BJ (cell line): ENCODE measurements at regions not wholly inside any gene's neighbourhood (a gene's known extent, or its start where the extent isn't known, plus 50 kb on each side); places are given as distances from the start of the nearest gene placed in this dataset.

Experiments
- CTCF ChIA-PET: fragments of 350-600 bp; formaldehyde crosslinking; extraction: SDS; loops from one replicate; lab custom pipeline; 2021; ENCODE audit warnings: antibody characterized with exemption, inconsistent platforms; lab: Yijun Ruan, JAX
- POLR2A ChIA-PET: fragments of 300-600 bp; sonication (Branson Sonifier 250); formaldehyde crosslinking; extraction: SDS; loops from one replicate; lab custom pipeline; 2021; ENCODE audit warnings: antibody characterized with exemption; lab: Charles Lee
- DNase-seq: peaks from one replicate; pipeline ENCODE4 v3.0.0-alpha.2; 2011; ENCODE audit warnings: low read depth
- H3K27me3 ChIP-seq: 2 replicates; pipeline ENCODE4 v1.6.0; 2011; ENCODE audit warnings: low read length; ENCODE audit not compliant: control insufficient read depth, insufficient read depth
- H3K36me3 ChIP-seq: 2 replicates; pipeline ENCODE4 v1.5.1; 2011; ENCODE audit warnings: low read length; ENCODE audit not compliant: control insufficient read depth, insufficient read depth
- H3K4me3 ChIP-seq: 2 replicates; pipeline ENCODE4 v1.5.1; 2011; ENCODE audit warnings: low read depth, mild to moderate bottlenecking, control low read depth, low read length
- TF ChIP-seq, protein P1 (sequence below): IDR thresholded peaks from 2 replicates; pipeline ENCODE4 v1.5.1; 2011; ENCODE audit warnings: low read depth, mild to moderate bottlenecking, control low read depth, inconsistent platforms, low read length, moderate library complexity; ENCODE audit not compliant: insufficient read depth

- CTCF ChIA-PET, result no interaction called here
- H3K27me3 ChIP-seq, result 0 out of 2 replicates have a peak, but pooled peaks cover 5% of the 10 kb centered on the region
- DNase-seq, result no peak
- H3K36me3 ChIP-seq, result no peaks in the 10 kb centered on the region
- no peak overlapping the region for H3K4me3 ChIP-seq
- TF ChIP-seq, protein P1, sequence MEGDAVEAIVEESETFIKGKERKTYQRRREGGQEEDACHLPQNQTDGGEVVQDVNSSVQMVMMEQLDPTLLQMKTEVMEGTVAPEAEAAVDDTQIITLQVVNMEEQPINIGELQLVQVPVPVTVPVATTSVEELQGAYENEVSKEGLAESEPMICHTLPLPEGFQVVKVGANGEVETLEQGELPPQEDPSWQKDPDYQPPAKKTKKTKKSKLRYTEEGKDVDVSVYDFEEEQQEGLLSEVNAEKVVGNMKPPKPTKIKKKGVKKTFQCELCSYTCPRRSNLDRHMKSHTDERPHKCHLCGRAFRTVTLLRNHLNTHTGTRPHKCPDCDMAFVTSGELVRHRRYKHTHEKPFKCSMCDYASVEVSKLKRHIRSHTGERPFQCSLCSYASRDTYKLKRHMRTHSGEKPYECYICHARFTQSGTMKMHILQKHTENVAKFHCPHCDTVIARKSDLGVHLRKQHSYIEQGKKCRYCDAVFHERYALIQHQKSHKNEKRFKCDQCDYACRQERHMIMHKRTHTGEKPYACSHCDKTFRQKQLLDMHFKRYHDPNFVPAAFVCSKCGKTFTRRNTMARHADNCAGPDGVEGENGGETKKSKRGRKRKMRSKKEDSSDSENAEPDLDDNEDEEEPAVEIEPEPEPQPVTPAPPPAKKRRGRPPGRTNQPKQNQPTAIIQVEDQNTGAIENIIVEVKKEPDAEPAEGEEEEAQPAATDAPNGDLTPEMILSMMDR, result no peak
- POLR2A ChIA-PET, result no interaction called here
These were observed 173.3 kb downstream of the LSM5 start for GRCh38 chr7:32316839-32317238.

DNA sequence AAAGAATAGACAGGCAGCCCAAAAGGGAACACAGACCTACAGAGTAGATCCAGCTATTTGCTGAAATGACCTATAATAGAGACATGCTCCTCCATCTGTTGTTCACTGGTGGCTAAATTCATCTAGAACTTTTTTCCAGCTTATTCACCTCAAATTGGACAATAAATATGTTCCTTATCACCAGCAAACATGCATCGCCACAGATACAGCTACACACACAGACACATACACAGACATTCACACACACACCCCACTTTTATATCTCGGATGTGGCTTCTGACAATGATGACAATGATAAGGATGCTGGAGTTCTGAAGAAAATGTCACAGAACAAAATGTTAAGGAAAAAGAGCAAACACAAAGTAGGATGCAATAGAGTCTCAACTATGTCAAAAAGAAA is 175.4 kb downstream of the LSM5 start:
- no peaks in the 10 kb centered on the region for H3K36me3 ChIP-seq
- H3K27me3 ChIP-seq, result 0 out of 2 replicates have a peak, but pooled peaks cover 5% of the 10 kb centered on the region
- ChIA-PET POLR2A (no interaction called here), CTCF (no interaction called here)
- TF ChIP-seq, protein P1, result no peak
- DNase-seq, result no peak
- H3K4me3 ChIP-seq, result no peak overlapping the region

- TF ChIP-seq, protein P1, result no peak
- no peak overlapping the region for H3K4me3 ChIP-seq
- peaks cover 24% of the 10 kb centered on the region for H3K27me3 ChIP-seq
- H3K36me3 ChIP-seq, result no peaks in the 10 kb centered on the region
- CTCF ChIA-PET, result no interaction called here
- POLR2A ChIA-PET, result no interaction called here
- no peak for DNase-seq
These were observed 188.8 kb downstream of the LSM5 start for GRCh38 chr7:32301427-32301826.

DNA sequence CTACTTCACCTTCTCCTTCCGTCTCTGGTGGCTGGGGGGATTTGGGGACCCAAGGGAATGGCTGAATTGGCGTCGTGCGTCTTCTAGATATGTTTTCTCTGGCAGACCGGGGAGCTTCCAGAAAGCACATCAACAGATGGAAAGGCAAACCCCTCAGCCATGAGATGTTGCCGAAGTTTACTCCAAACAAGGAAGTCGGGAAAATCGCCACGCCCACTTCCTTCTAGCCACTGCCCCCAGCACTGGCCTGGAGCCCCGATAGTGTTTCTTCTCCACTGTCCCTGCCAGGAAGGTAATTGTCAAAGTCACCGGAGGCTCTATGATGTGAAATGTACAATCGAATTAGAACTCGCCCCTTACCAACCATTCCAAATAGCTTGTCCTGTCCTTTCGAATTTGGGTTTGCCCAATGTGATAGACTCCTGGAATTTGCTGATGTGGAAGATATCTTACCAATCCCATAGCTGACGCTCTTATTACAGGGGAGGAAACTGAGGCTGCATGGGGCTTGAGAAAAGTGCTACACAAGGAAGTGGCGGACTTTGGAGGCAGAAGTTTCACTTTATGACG is 191.0 kb downstream of the LSM5 start:
- H3K27me3 ChIP-seq, result peaks cover 24% of the 10 kb centered on the region
- CTCF ChIA-PET, result no interaction called here
- DNase-seq, result no peak
- H3K4me3 ChIP-seq, result peak overlapping the region; percentile 30
- POLR2A ChIA-PET, result no interaction called here
- TF ChIP-seq, protein P1, result no peak
- H3K36me3 ChIP-seq, result no peaks in the 10 kb centered on the region

- H3K4me3 ChIP-seq, result peak overlapping the region; percentile 30
- no peaks in the 10 kb centered on the region for H3K36me3 ChIP-seq
- ChIA-PET CTCF (no interaction called here), POLR2A (no interaction called here)
- DNase-seq, result no peak
- TF ChIP-seq, protein P1, result no peak
- peaks cover 24% of the 10 kb centered on the region for H3K27me3 ChIP-seq
These were observed 191.6 kb downstream of the LSM5 start for GRCh38 chr7:32298408-32299132.
